Body of pancreas (tissue), 4 donors: ENCODE measurements at regions not wholly inside any gene's neighbourhood (a gene's known extent, or its start where the extent isn't known, plus 50 kb on each side); places are given as distances from the start of the nearest gene placed in this dataset.

Experiments used
- POLR2A ChIP-seq, 3 donors: fragments of 450-650 bp; IDR thresholded peaks; one replicate each; pipeline ENCODE4 v1.6.1; 2016; ENCODE audit warnings: antibody characterized with exemption in 3 of 3, mild to moderate bottlenecking in 2 of 3
- TF ChIP-seq, protein P1 (sequence below), 7 experiments: fragments of 450-650 bp in 4 of 7; fragments of 200-600 bp in 3 of 7; sonication (generic) in 3 of 7; IDR thresholded peaks; one replicate each; pipeline ENCODE4 v1.5.1; 2016 to 2019; ENCODE audit warnings: antibody characterized with exemption in 7 of 7

DNA sequence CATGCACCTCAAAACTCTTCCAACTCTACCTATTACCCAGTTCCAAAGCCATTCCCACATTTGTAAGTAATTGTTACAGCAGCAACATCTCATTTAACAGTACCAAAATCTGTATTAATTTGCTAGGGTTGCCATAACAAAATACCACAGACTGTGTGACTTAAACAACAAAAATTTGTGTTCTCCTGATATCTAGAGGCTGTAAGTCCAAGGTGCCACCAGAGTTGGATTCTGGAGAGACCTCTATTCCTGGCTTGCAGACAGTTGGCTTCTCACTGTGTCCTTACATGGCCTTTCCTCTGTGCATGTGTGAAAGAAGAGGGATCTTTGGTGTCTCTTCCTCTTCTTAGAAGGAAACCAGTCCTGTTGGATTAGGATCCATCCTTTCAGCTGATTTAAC, 203.8 kb upstream of the PIK3R1 start:
- no peak for TF ChIP-seq POLR2A (IDR thresholded peaks at IDR 0.05)
- TF ChIP-seq, protein P1, sequence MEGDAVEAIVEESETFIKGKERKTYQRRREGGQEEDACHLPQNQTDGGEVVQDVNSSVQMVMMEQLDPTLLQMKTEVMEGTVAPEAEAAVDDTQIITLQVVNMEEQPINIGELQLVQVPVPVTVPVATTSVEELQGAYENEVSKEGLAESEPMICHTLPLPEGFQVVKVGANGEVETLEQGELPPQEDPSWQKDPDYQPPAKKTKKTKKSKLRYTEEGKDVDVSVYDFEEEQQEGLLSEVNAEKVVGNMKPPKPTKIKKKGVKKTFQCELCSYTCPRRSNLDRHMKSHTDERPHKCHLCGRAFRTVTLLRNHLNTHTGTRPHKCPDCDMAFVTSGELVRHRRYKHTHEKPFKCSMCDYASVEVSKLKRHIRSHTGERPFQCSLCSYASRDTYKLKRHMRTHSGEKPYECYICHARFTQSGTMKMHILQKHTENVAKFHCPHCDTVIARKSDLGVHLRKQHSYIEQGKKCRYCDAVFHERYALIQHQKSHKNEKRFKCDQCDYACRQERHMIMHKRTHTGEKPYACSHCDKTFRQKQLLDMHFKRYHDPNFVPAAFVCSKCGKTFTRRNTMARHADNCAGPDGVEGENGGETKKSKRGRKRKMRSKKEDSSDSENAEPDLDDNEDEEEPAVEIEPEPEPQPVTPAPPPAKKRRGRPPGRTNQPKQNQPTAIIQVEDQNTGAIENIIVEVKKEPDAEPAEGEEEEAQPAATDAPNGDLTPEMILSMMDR (IDR thresholded peaks at IDR 0.05), result no peak
